ENCODE measurements at regions not wholly inside any gene's neighbourhood (a gene's known extent, or its start where the extent isn't known, plus 50 kb on each side); places are given as distances from the start of the nearest gene placed in this dataset.
"Not testable (repeated sequence)": the region's sequence is repeated elsewhere in the genome, so short reads cannot be mapped to it uniquely, and the experiment has no call there.

DNA sequence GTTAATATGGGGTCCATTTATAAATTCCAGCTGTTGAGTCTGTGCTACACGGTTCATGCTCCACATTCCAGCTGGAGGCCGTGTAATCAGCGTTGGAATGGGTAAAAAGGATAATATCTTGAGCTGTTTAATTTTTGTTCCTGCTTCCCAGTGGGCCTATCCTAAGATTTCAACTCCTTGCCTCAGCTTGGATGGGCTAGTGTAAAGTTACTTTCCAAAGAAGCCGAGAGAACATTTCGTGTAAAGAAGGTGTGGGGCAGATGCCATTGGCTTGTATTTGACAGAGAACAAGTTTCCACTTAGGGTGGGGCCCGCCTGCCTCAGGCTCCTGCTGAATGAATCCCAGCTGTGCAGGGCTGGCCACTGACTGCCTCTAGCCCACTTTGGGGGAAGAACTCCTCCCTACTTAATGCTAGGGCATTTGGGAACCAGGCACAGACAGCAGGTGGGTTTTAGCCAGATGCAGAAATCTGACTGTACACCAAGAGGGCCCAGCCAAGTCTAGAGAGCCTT, 125.9 kb upstream of the LYZL2 start:
- in situ Hi-C loops (cut with MboI; ENCODE audit: low sequenced_read_pairs), result no loop called here
- H3K36me3 ChIP-seq (replicated peaks), result no peaks in the 10 kb centered on the region
- H3K27me3 ChIP-seq (ENCODE audit: low read depth), result no peaks in the 10 kb centered on the region
- H3K4me3 ChIP-seq, result no peak overlapping the region
- H3K4me1 ChIP-seq, result no peaks in the 10 kb centered on the region
- no peak for DNase-seq (ENCODE audit: low spot score in 2 of 2)
- no peaks in the 10 kb centered on the region for H3K9me3 ChIP-seq

DNA sequence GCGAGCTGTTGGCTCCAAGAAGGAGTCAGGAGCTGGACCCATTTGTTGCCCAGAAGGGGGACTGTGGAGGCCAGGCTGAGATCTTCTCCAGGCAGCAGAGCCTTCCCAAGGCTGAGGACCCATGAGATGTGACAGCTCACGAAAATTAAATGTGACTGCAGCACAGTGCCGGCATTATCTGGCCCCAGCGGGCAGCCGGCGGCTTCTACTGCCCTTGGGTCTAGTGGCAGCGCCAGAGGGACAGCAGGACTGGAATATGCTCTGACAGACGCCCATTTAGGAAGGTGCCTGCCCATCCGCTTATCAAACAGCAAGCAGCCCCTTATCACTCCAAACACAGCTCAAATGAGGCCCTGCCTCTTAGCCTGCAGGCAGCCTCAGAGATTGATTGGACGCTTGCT, 122.9 kb upstream of the LYZL2 start:
- H3K4me1 ChIP-seq, result no peaks in the 10 kb centered on the region

DNA sequence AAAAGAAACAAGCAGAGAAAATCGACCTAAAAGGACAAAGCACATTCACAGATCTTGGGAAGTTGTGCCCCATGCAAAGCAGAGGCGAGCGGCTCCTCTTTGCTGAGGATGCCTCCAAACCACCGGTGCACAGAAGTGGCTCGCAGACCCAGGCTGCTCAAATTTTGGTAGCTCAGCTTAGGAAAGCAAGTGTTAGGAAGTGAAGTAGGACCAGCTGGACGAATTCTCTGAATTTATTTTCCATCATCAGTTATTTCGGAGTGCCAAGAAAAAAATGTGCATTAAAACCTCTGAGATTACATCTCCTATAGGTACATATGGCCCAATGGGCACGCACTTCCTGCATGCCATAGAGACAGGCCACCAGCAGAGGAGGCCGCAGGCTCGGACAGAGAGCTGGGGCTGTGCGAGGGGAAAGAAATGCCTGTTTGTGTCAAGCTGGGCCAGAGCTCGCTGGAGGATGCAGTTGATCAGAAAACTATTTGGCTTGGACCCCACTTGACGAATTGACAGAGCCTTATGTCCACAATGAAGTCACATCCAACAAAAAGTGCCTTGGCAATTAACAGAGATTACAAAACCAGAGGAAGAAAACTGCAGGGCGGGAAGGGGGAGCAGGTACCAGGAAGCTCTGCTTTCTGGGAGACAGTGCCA, 122.3 kb upstream of the LYZL2 start:
- H3K4me1 ChIP-seq, result no peaks in the 10 kb centered on the region
- H3K27me3 ChIP-seq (ENCODE audit: low read depth), result no peaks in the 10 kb centered on the region
- H3K9me3 ChIP-seq, result no peaks in the 10 kb centered on the region
- no peak overlapping the region for H3K4me3 ChIP-seq
- DNase-seq (ENCODE audit: low spot score in 2 of 2), result no peak
- no peaks in the 10 kb centered on the region for H3K36me3 ChIP-seq (replicated peaks)
- in situ Hi-C loops (cut with MboI; ENCODE audit: low sequenced_read_pairs), result no loop called here

More for the DNA sequence above, 122.9 kb upstream of the LYZL2 start:
- Histone ChIP-seq H3K4me3 (no peak overlapping the region), H3K9me3 (no peaks in the 10 kb centered on the region), H3K27me3 (ENCODE audit: low read depth) (no peaks in the 10 kb centered on the region), H3K36me3 (replicated peaks) (no peaks in the 10 kb centered on the region)
- in situ Hi-C loops (cut with MboI; ENCODE audit: low sequenced_read_pairs), result no loop called here
- DNase-seq (ENCODE audit: low spot score in 2 of 2), result no peak

DNA sequence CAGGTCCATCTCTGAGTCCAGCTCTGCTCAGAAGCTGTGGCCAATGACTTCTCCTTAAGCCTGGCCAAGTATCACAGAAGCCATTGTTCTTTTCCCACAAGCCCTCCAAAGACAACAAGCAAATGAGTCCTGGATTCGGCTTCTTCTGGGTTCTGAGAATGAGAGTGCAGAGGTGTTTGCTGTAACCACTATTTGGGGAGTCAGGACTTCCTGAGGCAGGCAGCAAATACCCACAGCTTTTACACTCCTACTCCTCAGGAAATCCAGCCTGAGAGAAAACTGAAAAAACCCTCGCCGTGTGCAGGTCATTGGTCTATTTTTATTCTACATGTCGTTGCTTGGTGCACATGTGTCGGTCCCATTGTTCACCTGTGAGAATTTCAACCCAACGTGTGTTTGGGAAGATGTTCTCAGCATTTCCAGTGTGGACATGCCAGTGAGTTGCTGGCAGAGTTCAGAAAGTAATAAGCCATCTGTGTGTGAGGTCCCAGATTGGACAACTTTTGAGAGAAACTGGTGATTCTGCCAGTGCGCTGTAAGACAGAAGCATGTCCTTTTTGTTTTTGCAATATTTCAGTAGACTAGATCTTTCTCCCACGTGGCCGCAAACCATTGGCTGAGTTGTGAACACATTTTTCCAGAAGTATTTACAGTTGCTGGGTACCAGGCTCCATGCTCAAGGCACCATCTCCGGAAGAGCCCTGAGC, 121.6 kb upstream of the LYZL2 start:
- no peak for DNase-seq (ENCODE audit: low spot score in 2 of 2)
- Histone ChIP-seq H3K4me1 (no peaks in the 10 kb centered on the region), H3K4me3 (no peak overlapping the region), H3K9me3 (no peaks in the 10 kb centered on the region), H3K36me3 (replicated peaks) (no peaks in the 10 kb centered on the region), H3K27me3 (ENCODE audit: low read depth) (no peaks in the 10 kb centered on the region)
- in situ Hi-C loops (cut with MboI; ENCODE audit: low sequenced_read_pairs), result no loop called here

DNA sequence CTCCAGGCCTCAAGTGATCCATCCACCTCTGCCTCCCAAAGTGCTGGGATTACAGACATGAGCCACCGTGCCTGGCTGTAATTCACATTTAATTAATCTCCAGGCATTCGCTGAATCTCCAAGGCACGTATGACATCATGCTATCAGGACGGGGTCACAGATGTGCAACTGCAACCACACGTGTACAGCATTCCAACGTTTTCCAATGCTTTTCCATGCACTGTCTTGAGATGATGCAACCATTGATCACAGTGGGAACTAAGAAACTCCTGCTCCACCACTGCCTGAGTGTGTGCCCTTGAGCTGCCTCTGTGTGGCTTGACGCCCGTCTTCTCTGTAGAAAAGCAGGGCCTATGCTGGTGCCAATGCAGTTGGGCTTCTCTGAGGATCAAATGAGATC, 119.8 kb upstream of the LYZL2 start:
- Histone ChIP-seq H3K27me3 (ENCODE audit: low read depth) (no peaks in the 10 kb centered on the region), H3K36me3 (replicated peaks) (no peaks in the 10 kb centered on the region), H3K9me3 (no peaks in the 10 kb centered on the region), H3K4me3 (no peak overlapping the region), H3K4me1 (no peaks in the 10 kb centered on the region)
- in situ Hi-C loops (cut with MboI; ENCODE audit: low sequenced_read_pairs), result loop anchor here (25.0 kb wide), 1 partner anchor 1063 kb away; no protein-coding TSS in a partner anchor
- DNase-seq (ENCODE audit: low spot score in 2 of 2), result no peak

DNA sequence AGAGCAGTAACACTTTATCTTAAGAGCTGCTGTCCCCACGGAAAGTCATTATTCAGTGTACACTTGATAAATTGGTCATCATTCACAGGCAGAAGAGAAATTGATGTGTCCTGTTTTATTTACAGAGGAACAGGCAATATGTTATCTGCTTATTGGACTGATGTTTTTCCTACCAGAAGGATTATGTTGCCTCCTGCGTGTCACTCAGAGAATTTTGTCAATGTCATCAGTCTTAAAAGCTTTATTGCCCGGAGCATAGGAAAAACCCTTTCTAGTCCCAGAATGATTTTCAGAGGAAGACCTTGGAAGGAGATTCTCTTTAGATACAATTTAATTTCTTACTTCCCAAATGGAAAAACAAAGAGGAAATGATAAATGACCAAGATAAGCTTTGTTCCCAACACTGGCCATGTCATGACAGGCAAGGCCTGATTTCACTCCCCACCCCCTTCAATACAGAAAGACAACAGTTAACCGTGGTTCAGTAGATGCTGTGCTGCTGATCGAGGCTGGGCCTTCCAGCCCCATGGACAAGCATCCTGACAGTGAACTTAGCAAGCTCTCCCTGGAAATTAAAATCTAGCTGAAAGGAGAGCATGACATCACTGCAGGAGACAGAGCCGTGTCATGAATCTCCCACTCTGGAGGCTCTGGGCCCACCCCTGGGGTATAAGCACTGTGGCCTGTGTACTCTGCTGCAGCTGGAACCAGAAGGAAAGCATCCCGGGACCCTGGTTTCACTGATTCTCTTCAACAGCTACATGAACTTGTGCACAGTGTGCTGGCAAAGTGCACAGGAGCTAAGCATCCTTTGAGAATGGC, 118.8 kb upstream of the LYZL2 start:
- DNase-seq (ENCODE audit: low spot score in 2 of 2), result no peak
- in situ Hi-C loops (cut with MboI; ENCODE audit: low sequenced_read_pairs), result loop anchor here (25.0 kb wide), 1 partner anchor 1064 kb away; no protein-coding TSS in a partner anchor
- no peaks in the 10 kb centered on the region for H3K27me3 ChIP-seq (ENCODE audit: low read depth)
- H3K4me1 ChIP-seq, result no peaks in the 10 kb centered on the region
- no peak overlapping the region for H3K4me3 ChIP-seq
- no peaks in the 10 kb centered on the region for H3K36me3 ChIP-seq (replicated peaks)
- no peaks in the 10 kb centered on the region for H3K9me3 ChIP-seq

DNA sequence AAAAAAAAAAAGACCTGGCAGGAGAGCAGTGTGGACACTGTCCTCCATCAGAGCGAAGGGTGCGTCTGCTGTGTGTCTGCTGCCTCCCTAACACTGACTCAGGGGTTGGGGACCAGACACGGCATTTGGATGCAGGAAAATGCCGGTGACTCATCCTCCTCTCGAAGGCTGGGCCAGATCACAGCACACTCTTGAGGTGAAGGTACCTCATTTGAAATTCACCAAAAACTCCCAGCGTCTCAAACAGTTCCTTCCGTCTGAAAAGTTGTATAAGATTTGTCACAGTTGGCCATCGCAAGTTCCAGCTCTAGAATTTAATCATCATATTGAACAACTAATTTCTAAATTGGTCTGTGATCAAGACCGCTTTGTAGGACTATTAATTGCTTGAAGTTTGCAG, 118.1 kb upstream of the LYZL2 start:
- no peaks in the 10 kb centered on the region for H3K9me3 ChIP-seq
- in situ Hi-C loops (cut with MboI; ENCODE audit: low sequenced_read_pairs), result loop anchor here (25.0 kb wide), 1 partner anchor 1065 kb away; no protein-coding TSS in a partner anchor
- H3K36me3 ChIP-seq (replicated peaks), result no peaks in the 10 kb centered on the region
- no peak overlapping the region for H3K4me3 ChIP-seq
- H3K27me3 ChIP-seq (ENCODE audit: low read depth), result no peaks in the 10 kb centered on the region
- H3K4me1 ChIP-seq, result no peaks in the 10 kb centered on the region
- no peak for DNase-seq (ENCODE audit: low spot score in 2 of 2)

DNA sequence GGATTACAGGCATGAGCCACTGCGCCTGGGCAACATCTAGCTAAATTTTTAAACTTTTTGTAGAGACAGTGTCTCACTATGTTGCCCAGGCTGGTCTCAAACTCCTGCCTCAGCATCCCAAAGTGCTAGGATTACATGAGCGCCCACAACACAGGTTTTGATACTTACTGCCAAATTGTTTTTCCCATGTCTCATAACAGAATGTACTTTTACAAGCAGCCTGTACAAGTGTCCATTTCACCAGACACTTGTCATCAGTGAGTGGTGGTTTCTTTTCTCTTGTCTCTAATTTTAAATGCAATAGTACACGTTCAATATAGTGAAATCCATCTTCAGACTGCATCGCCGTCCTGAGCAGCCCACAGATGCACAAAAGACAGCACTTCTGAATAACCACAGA, 116.4 kb upstream of the LYZL2 start:
- H3K36me3 ChIP-seq (replicated peaks), result no peaks in the 10 kb centered on the region
- no peaks in the 10 kb centered on the region for H3K27me3 ChIP-seq (ENCODE audit: low read depth)
- no peaks in the 10 kb centered on the region for H3K4me1 ChIP-seq
- DNase-seq (ENCODE audit: low spot score in 2 of 2), result no peak
- in situ Hi-C loops (cut with MboI; ENCODE audit: low sequenced_read_pairs), result loop anchor here (25.0 kb wide), 1 partner anchor 1066 kb away; no protein-coding TSS in a partner anchor
- no peak overlapping the region for H3K4me3 ChIP-seq
- no peaks in the 10 kb centered on the region for H3K9me3 ChIP-seq

DNA sequence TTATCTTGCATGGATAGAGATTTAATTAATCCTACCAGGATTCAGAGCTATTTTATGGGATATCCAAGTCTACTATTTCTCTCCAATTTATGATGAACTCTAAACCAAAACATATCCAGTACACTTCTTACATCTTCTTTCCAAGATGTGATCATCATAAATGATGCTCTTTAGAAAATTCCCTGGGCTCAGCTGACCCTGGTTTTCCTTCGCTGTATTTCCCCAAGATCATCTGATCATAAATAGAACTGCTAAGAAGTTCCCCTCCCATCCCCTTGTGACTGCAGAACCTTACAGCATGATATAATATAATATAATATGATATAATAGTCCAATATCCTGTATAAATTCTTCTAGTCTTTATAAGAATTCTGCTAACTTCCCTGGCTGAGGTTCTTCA, 114.6 kb upstream of the LYZL2 start:
- no peaks in the 10 kb centered on the region for H3K36me3 ChIP-seq (replicated peaks)
- no peaks in the 10 kb centered on the region for H3K9me3 ChIP-seq
- no peak overlapping the region for H3K4me3 ChIP-seq
- DNase-seq (ENCODE audit: low spot score in 2 of 2), result no peak
- H3K4me1 ChIP-seq, result no peaks in the 10 kb centered on the region
- in situ Hi-C loops (cut with MboI; ENCODE audit: low sequenced_read_pairs), result loop anchor here (25.0 kb wide), 1 partner anchor 1068 kb away; no protein-coding TSS in a partner anchor
- H3K27me3 ChIP-seq (ENCODE audit: low read depth), result no peaks in the 10 kb centered on the region

DNA sequence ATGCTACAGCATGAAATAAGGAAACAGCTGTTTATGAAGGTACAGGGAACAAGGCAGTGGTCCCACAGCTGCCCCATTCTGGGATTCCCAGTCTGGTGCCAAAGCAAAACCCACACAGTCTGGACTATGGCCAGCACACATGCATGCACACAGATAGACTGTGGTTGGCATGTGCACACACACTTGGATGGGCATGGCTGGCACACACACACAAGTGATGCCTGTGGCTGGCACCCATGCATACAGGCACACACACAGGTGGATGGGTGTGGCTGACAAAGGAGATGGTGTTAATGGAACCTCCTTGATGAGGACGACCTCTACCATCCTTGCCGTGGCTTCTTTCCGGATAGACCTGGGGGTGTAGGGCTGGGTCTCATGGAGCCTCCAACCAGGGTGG, 114.0 kb upstream of the LYZL2 start:
- no peaks in the 10 kb centered on the region for H3K27me3 ChIP-seq (ENCODE audit: low read depth)
- H3K36me3 ChIP-seq (replicated peaks), result no peaks in the 10 kb centered on the region
- no peaks in the 10 kb centered on the region for H3K4me1 ChIP-seq
- no peak for DNase-seq (ENCODE audit: low spot score in 2 of 2)
- in situ Hi-C loops (cut with MboI; ENCODE audit: low sequenced_read_pairs), result loop anchor here (25.0 kb wide), 1 partner anchor 1069 kb away; no protein-coding TSS in a partner anchor
- H3K9me3 ChIP-seq, result no peaks in the 10 kb centered on the region
- H3K4me3 ChIP-seq, result no peak overlapping the region

DNA sequence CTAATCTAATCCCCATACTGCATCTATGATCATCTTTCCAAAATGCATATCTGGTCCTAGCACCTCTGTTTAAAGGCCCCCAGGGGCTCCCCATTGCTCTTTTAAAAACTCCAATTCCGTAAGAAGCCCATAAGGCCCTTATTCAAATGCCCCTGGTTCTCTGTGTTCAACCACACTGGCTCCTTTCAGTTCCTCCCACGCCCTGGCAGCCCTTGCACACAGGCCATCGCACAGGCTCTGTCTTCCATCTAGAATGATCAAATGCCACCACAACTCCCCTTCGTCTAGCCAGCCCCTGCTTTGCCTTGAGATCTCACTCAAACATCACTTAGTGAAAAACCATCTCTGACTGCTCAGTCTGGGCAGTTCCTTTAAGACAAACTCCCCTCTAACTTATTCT, 112.9 kb upstream of the LYZL2 start:
- H3K36me3 ChIP-seq (replicated peaks), result no peaks in the 10 kb centered on the region
- H3K27me3 ChIP-seq (ENCODE audit: low read depth), result no peaks in the 10 kb centered on the region
- DNase-seq (ENCODE audit: low spot score in 2 of 2), result no peak
- in situ Hi-C loops (cut with MboI; ENCODE audit: low sequenced_read_pairs), result loop anchor here (25.0 kb wide), 1 partner anchor 1070 kb away; no protein-coding TSS in a partner anchor
- H3K4me1 ChIP-seq, result no peaks in the 10 kb centered on the region
- H3K9me3 ChIP-seq, result no peaks in the 10 kb centered on the region
- H3K4me3 ChIP-seq, result no peak overlapping the region

DNA sequence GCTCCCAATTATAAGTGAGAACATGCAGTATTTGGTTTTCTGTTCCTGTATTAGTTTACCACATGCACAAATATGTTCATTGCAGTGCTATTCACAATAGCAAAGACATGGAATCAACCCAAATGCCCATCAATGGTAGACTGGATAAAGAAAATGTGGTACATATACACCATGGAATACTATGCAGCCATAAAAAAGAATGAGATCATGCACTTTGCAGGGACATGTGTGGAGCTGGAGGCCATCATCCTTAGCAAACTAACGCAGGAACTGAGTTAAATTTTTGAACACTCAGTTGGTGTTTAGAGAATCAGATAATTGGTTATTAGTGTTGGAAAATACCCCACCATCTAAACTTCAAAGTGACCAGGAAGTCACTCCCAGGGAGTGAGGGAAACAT, 111.2 kb upstream of the LYZL2 start:
- not testable (repeated sequence) for H3K27me3 ChIP-seq (ENCODE audit: low read depth); H3K4me1 ChIP-seq; H3K9me3 ChIP-seq; DNase-seq (ENCODE audit: low spot score in 2 of 2); H3K36me3 ChIP-seq (replicated peaks); H3K4me3 ChIP-seq
- in situ Hi-C loops (cut with MboI; ENCODE audit: low sequenced_read_pairs), result loop anchor here (25.0 kb wide), 1 partner anchor 1072 kb away; no protein-coding TSS in a partner anchor

DNA sequence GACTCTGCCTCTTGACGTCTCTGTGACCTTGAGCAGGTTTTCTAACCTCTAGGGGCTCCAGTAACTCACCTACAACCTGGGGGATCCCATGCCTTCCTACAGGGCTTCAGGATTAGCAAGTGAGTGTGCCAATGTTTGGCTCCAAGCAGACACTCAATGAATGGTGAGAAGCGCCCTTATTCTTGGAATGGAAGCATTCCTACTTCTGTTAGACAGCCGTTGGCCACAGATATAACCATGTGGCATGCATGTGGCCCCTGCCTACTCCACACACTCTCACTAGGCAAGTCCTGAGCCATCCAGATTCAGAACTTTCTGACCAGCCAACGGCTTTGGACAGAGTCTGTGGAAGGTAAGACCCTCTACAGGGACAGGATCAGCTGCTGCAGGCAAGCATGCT, 108.9 kb upstream of the LYZL2 start:
- Histone ChIP-seq H3K9me3 (no peaks in the 10 kb centered on the region), H3K36me3 (replicated peaks) (no peaks in the 10 kb centered on the region), H3K4me1 (no peaks in the 10 kb centered on the region), H3K4me3 (no peak overlapping the region), H3K27me3 (ENCODE audit: low read depth) (no peaks in the 10 kb centered on the region)
- DNase-seq (ENCODE audit: low spot score in 2 of 2), result no peak
- in situ Hi-C loops (cut with MboI; ENCODE audit: low sequenced_read_pairs), result loop anchor here (25.0 kb wide), 1 partner anchor 1074 kb away; no protein-coding TSS in a partner anchor
